DOHH2 (cell line): ENCODE measurements at regions not wholly inside any gene's neighbourhood (a gene's known extent, or its start where the extent isn't known, plus 50 kb on each side); places are given as distances from the start of the nearest gene placed in this dataset.

ENCODE experiments used
- CTCF ChIP-seq: fragments of 200-600 bp; sonication (generic); IDR thresholded peaks from one replicate; pipeline ENCODE4 v1.5.1; 2014; ENCODE audit warnings: antibody characterized with exemption, mild to moderate bottlenecking, low read depth, low read length; ENCODE audit not compliant: poor library complexity, severe bottlenecking
- EZH2phosphoT487 ChIP-seq: fragments of 200-600 bp; sonication (generic); IDR thresholded peaks from 2 replicates; pipeline ENCODE4 v1.6.1; 2017; ENCODE audit warnings: borderline replicate concordance, mild to moderate bottlenecking, antibody characterized with exemption, low read length, moderate library complexity, mixed read lengths

- TF ChIP-seq CTCF: no peak
- no peak for TF ChIP-seq EZH2phosphoT487
These were observed 224.9 kb upstream of the SMIM31 start for GRCh38 chr4:164529058-164529457.
